Suppressor macrophage (primary cell): ENCODE measurements at regions not wholly inside any gene's neighbourhood (a gene's known extent, or its start where the extent isn't known, plus 50 kb on each side); places are given as distances from the start of the nearest gene placed in this dataset.
"Not testable (repeated sequence)": the region's sequence is repeated elsewhere in the genome, so short reads cannot be mapped to it uniquely, and the experiment has no call there.

Experiments used
- DNase-seq, 4 experiments: peaks; one replicate each; pipeline ENCODE4 v3.0.0-alpha.2; 2020 to 2022

GRCh38 chr4:133278591-133278990, 129.5 kb downstream of the PCDH10 start:
- DNase-seq: no peak

DNA sequence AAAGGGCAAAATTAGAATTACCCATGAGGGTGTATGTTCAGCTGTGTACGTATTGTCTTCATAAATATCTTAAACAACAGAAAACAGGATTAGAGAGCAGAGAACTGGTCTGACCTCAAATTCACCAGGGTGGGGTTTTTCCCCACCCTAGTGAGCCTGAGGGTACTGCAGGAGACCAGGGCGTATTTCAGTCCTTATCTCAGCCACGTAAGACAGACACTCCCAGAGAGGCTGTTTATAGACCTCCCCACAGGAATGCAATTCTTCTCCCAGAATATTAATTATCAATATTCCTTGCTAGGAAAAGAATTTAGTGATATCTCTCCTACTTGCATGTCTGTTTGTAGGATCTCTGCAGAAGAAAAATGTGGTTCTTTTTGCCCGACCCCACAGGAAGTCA, 128.8 kb downstream of the PCDH10 start:
- not testable (repeated sequence) for DNase-seq

DNA sequence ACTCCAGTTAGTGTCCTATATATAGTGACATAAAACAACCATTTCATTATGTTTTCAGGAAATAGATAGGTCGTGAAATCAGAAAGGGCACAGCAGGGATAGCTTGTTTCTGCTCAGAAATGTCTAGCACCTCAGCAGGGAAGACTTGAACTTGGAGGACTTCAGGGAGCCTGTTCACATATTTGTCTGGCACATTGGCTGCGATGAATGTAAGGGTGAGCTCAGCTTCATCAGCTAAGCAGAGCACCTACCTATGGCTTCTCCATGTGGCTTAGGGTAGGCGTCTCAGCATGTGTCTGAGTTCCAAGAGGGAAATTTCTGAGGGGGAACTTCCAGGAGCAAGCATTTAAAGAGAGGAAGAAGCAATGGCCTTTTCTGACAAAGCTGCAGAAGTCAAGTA, 126.2 kb downstream of the PCDH10 start:
- no peak for DNase-seq

DNA sequence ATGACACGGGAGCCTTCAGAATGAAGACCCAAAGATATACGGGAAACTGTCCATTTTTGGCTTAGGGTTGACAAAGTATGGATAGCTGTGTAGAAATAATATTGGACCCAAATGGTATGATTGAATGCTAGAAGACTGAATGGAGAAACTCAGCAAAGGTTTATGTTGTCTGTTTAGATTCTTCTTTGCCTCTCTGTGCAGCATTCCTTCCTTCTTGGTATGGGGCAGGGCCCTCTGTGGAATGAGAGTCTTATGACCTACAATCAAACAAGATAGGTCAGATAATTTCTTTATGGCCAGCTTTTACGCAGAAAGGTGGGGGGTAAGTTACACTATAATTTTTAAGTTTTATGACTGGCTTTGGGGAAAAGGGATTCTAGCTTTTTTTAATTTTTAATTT, 124.3 kb downstream of the PCDH10 start:
- DNase-seq: no peak

DNA sequence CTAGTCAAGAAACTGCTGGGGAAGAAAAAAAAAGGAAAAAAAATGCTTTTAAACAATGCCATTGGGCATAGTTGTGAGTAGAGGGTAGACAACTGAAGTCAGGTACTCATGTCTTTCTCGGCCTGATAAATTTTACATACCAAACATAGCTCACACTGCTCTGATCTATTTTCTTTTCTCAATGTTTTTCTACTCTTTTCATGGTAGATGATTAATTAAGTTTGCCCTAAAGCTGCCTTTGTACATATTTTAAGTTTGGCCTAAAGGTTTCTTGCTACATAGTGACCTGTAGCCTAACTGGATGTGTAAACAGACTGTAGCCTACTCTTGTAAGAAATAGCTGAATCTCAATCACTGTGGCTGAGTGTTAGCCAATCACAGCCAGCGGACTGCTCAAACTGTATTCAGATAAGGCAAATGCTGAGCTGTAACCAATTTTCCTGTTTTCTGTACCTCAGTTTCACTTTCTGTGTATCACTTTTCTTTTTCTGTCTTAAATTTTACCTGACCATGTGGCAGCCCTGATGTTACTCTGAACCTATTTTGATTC, 121.0 kb downstream of the PCDH10 start:
- no peak for DNase-seq

GRCh38 chr4:133268205-133268604, 119.1 kb downstream of the PCDH10 start:
- no peak for DNase-seq

DNA sequence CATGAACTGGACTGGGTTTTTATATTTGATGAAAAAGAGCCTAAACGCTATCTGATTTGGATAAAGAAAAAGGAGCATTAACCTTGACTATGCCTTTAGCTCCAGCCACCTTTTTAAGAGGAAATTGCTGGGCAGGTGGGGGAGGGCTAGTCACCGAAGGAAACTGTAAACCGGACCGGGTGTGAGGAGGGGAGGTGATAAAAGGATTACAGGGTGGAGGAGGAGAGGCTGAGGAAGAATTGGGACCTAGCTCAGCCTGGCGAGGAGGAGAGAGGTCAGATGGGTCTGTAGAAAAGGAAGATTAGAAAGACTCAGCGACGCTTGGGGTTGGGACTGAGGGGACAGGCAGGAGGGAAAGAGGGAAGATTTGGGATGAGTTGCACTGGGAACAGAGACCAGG, 118.4 kb downstream of the PCDH10 start:
- not testable (repeated sequence) for DNase-seq

- DNase-seq: not testable (repeated sequence)
Observed at GRCh38 chr4:133266966-133267365, 117.9 kb downstream of the PCDH10 start.

- DNase-seq: not testable (repeated sequence)
Observed at GRCh38 chr4:133264251-133264650, 115.2 kb downstream of the PCDH10 start.

DNA sequence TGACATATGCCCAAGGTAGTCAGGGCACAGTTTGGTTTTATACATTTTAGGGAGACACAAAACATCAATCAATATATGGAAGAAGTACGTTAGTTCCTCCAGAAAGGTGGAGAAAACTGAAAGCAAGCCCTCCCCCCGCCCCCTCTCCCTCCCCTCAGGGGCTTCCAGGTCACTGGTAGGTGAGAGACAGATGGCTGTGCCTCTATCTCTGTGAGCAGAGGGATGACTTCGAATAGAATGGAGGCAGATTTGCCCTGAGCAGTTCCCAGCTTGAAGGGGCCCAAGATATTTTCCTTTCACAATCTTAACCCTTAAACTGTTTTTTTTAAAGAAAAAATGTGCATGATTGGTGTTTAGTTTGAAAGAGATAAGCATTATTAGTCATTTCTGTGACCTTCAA, 114.0 kb downstream of the PCDH10 start:
- no peak for DNase-seq

DNA sequence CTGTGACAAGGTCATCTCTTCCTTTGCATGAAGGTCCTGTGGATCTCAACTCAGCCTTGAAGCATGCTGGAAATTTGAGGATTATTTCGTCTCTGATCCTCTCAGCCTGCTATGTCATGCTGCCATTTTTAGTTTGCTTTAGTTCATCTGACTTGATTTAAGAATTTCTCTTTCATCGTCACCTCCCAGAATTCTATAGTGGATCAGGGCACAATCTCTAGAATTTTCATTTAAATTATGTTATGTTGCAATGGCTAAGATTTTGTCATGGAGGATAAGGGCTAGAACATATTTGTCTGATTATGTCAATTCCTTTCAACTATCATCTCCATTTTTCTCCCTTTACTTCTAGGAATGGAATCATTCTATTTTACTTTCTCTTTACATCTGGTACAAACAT, 98.8 kb downstream of the PCDH10 start:
- no peak for DNase-seq

DNA sequence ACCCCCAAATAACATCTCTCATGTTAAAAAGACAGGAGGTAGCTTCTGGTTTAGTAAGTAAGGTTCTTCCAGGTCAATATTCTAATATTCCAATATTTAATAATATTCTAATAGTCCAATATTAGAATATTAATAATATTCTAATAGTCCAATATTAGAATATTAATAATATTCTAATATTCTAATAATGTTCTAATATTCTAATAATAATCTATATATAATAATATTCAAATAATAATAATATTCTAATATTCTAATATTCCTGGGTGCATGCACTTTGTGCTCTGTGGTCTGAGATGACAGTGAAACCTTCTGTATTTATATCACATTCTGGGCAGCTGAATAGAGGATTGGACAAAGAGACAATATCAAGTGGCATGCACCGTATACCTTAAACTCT, 96.1 kb downstream of the PCDH10 start:
- DNase-seq: no peak
